ENCODE measurements at regions not wholly inside any gene's neighbourhood (a gene's known extent, or its start where the extent isn't known, plus 50 kb on each side); places are given as distances from the start of the nearest gene placed in this dataset.
"Not testable (repeated sequence)": the region's sequence is repeated elsewhere in the genome, so short reads cannot be mapped to it uniquely, and the experiment has no call there.

DNA sequence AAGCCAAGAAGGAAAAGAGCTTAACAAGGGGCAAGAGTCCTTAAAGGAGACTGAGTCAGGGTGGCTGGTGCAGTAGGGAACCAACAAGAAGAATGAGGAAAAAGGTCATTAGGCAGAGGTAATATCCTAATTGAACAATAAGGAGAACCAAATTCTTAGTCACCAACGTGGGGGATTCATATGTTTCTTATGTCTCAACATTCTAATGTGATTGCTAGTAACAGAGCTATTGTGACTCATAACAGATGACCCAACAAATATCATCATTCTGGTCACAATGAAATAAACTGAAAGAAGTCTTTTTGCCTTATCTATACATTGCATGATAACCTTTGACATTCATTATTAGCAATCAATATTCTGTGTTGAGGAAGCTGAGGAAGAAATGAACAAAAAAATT lies 101.6 kb downstream of the RAP2A start:
- TF ChIP-seq, protein P1, sequence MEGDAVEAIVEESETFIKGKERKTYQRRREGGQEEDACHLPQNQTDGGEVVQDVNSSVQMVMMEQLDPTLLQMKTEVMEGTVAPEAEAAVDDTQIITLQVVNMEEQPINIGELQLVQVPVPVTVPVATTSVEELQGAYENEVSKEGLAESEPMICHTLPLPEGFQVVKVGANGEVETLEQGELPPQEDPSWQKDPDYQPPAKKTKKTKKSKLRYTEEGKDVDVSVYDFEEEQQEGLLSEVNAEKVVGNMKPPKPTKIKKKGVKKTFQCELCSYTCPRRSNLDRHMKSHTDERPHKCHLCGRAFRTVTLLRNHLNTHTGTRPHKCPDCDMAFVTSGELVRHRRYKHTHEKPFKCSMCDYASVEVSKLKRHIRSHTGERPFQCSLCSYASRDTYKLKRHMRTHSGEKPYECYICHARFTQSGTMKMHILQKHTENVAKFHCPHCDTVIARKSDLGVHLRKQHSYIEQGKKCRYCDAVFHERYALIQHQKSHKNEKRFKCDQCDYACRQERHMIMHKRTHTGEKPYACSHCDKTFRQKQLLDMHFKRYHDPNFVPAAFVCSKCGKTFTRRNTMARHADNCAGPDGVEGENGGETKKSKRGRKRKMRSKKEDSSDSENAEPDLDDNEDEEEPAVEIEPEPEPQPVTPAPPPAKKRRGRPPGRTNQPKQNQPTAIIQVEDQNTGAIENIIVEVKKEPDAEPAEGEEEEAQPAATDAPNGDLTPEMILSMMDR (IDR thresholded peaks at IDR 0.05; ENCODE audit: extremely low read depth, missing control alignments), result no peak
- no peak for DNase-seq (ENCODE audit: low spot score)

DNA sequence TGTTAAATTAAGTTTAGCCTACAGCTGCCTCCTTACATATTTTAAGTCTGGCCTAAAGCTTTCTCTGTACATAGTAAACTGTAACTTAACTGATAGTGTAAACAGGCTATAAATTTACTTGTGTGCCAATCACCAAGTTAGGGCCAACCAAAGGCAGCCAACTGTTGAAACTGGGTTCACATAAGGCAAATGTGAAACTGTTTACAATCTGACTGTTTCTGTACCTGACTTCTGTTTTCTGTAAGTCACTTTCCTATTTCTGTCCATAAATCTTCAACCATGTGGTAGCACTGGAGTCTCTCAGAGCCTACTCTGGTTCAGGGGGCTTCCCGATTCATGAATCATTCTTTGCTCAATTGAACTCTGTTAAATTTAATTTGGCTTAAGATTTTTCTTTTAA lies 103.1 kb downstream of the RAP2A start:
- DNase-seq (ENCODE audit: low spot score), result no peak
- TF ChIP-seq, protein P1 (IDR thresholded peaks at IDR 0.05; ENCODE audit: extremely low read depth, missing control alignments), result no peak

DNA sequence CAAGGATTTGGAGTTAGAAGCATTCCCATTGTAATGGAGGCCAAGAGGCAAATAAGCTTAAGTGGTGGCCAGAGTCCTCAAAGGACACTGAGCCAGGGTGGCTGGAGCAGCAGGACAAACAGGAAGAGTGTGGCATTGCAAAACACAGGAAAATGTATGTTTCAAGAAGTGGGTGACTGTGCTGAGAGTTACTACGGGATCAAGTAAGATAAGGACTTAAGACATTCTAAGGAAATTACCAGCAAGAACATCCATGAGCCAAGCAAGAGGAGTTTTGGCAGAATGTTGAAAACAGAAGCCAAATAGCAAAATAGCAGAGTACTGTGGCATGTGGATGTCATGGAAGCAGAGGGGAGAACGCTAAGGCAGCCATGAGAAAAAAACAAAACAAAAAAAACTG lies 104.2 kb downstream of the RAP2A start:
- no peak for DNase-seq (ENCODE audit: low spot score)
- TF ChIP-seq, protein P1 (IDR thresholded peaks at IDR 0.05; ENCODE audit: extremely low read depth, missing control alignments), result no peak

DNA sequence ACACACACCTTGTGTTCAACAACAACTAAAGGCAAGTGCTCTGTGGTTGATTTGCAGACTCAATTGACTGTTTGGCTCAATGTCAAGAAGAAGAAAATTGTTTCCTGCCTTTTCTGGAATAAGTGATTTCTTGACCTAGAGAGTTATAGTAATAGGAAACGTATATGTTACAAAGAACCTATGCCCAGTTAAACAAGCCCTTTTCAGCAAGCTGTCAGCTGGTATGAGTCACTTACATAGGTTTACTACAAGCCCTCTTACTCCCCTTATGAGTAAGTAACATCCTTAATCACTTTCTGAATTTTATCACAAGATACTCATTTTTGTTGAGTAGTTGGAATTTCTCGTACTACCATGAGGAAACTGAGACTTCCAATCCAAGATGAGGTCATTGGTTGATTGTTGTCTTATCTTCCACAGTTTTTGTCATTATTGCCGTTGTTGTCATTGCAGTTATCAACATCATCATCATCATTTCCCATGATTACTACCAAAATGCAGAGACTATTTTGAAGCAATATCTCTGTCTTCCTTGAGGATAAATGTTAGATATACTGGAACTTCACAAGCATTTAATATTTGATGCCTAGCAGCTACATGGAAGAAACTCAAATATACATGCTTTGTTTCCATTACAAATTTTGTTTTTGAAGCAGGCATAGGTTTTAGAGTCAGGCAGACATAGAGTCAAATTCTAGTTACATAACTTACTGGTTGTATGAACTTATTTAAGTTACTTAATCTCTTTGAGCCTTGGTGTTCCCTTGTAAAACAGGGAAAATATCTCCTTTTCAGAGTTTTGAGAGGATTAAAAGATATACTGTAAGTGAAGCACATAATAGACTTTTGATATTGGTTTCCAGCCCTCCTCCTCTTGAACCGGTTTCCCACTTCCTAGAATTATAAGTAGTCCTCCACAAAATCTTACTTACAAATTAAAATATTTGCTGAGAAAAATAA lies 106.0 kb downstream of the RAP2A start:
- TF ChIP-seq, protein P1 (IDR thresholded peaks at IDR 0.05; ENCODE audit: extremely low read depth, missing control alignments), result no peak
- no peak for DNase-seq (ENCODE audit: low spot score)

DNA sequence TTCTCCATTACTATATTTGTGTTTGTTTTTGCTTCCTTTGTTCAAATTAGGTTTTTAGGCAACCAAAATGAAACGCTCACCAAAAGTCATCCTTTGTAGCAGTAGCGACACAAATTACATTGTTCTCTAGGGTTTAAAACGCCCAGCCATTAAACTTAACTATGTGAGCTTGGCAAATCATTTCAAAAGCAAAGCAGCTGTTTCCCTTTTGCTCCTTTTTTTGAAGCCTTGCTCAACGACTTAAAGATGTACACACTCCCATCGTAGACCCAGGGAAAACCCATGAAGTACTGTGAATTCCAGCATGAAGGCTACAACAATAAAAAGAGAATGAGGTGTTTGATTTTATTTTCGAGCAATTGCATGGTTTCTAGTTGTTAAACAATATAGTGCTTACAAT lies 106.7 kb downstream of the RAP2A start:
- TF ChIP-seq, protein P1 (IDR thresholded peaks at IDR 0.05; ENCODE audit: extremely low read depth, missing control alignments), result no peak
- DNase-seq (ENCODE audit: low spot score), result no peak

DNA sequence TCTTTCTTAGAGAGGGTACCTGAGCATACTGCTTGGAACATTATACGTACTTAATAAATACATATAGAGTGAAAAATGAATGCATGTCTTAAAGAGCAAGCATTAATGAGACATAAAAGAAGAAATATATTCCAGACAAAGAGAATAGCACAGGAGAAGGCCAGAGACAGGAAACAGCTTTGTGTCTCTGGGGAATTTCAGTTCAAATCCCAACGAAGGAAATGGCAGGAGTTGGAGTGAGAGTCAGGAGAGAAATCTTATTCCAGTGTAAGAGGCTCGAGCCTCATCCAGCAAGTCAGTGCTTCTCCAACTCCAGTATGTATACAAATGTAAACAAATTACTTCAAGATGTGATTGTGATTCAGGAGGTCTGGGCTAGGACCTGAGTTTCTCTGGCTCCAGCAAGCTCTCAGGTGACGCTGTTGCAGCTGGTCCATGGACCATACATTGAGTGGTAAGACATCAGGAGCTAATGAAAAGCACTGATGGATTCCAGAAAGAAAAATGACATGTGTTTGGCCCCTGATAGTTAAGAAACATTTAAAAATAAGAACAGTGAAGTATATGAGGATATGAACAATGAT lies 108.2 kb downstream of the RAP2A start:
- DNase-seq (ENCODE audit: low spot score), result no peak
- TF ChIP-seq, protein P1 (IDR thresholded peaks at IDR 0.05; ENCODE audit: extremely low read depth, missing control alignments), result no peak

DNA sequence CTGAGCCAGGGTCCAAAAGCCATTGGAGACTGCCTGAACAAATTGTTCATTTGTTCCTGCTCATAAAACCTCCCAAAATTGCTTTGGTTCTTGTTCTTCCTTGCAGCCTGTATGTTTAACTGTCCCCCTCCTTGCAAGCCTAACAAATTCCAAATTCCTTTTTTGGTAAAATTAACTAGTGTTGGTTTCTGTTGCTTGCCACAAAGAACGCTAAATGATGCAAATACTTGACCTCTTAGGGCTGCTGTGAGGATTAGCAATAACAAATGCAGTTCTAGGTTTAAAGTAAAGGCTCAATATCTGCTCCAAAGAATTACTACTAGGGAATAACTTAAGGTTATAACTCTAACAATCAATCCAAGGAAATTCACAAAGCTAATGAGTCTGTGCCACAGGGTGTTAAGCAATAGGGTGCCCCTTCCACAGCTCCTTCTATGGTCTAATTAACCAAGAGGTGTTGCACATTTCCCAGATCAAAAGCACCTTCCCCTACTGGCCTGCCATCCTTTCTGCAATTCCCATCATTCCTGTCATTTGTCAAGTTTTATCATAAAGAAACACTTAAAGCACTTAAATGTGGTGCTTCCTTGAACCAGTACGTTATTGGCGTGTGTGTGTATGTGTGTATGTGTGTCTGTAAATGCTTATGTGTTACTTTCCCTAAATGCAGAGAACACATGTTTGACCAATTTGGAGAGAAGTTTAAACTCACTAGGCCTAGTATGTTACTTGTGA lies 110.2 kb downstream of the RAP2A start:
- no peak for DNase-seq (ENCODE audit: low spot score)
- TF ChIP-seq, protein P1 (IDR thresholded peaks at IDR 0.05; ENCODE audit: extremely low read depth, missing control alignments), result no peak

DNA sequence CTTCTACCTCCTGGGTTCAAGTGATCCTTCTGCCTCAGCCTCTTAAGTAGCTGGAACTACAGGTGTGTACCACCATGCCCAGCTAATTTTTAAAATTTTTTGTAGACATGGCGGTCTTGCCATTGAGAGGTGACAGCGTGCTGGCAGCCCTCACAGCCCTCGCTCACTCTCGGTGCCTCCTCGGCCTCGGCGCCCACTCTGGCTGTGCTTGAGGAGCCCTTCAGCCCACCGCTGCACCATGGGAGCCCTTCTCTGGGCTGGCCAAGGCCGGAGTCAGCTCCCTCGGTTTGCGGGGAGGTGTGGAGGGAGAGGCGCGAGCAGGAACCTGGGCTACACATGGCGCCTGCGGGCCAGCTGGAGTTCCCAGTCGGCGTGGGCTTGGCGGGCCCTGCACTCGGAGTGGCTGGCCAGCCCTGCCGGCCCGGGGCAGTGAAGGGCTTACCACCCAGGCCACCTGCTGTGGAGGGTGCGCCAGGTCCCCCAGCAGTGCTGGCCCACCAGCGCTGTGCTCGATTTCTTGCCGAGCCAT lies 111.1 kb downstream of the RAP2A start:
- DNase-seq (ENCODE audit: low spot score), result not testable (repeated sequence)
